K562 (cell line): ENCODE measurements at regions not wholly inside any gene's neighbourhood (a gene's known extent, or its start where the extent isn't known, plus 50 kb on each side); places are given as distances from the start of the nearest gene placed in this dataset.
A peak's percentile ranks its signal among the peaks of the same experiment; 100 is the strongest.

Experiments used
- CBFB ChIP-seq: sonication (generic); formaldehyde crosslinking; IDR thresholded peaks from 2 replicates; pipeline ENCODE4 v1.4.0; 2020; ENCODE audit warnings: mild to moderate bottlenecking, missing genetic modification reagents
- MYC ChIP-seq, 2 experiments: fragments of 250-450 bp in 1 of 2; sonication (Bioruptor Pico) in 1 of 2; IDR thresholded peaks; 2 replicates each; pipeline versions ENCODE4 v1.5.1 to v1.6.1; 2012 to 2021; ENCODE audit warnings: low read depth in 2 of 2, borderline replicate concordance in 1 of 2, improper control_type of control experiment in 1 of 2, low read length in 1 of 2, mild to moderate bottlenecking in 1 of 2, moderate library complexity in 1 of 2
- OTX1 ChIP-seq: fragments of 450-650 bp; formaldehyde crosslinking; IDR thresholded peaks from 2 replicates; pipeline ENCODE4 v1.4.0; 2022; ENCODE audit warnings: mild to moderate bottlenecking
- TEAD2 ChIP-seq: fragments of 450-650 bp; IDR thresholded peaks from 2 replicates; pipeline ENCODE4 v1.6.1; 2016; ENCODE audit warnings: missing genetic modification characterization, control low read depth, missing compliant biosample characterization
- XRCC5 ChIP-seq: fragments of 200-400 bp; formaldehyde crosslinking; IDR thresholded peaks from 2 replicates; pipeline ENCODE4 v1.6.1; 2017; ENCODE audit warnings: low read depth, mild to moderate bottlenecking, low read length
- TF ChIP-seq, protein P1 (sequence below), 2 experiments: fragments of 450-650 bp in 1 of 2; sonication (generic) in 1 of 2; formaldehyde crosslinking in 1 of 2; IDR thresholded peaks; 2 replicates each; pipeline versions ENCODE4 v1.7.1 to v1.9.0; 2016 to 2022; ENCODE audit warnings: inconsistent platforms in 1 of 2, mild to moderate bottlenecking in 1 of 2, missing genetic modification reagents in 1 of 2
- TF ChIP-seq, protein P2 (sequence below): fragments of 150-350 bp; IDR thresholded peaks from 2 replicates; pipeline ENCODE4 v1.6.1; 2014; ENCODE audit warnings: low read depth, mild to moderate bottlenecking, low read length, borderline replicate concordance
- TF ChIP-seq, protein P3 (sequence below): fragments of 450-650 bp; IDR thresholded peaks from 2 replicates; pipeline ENCODE4 v1.6.1; 2014; ENCODE audit warnings: low read depth, mild to moderate bottlenecking, moderate library complexity, borderline replicate concordance
- TF ChIP-seq, protein P4 (sequence below): fragments of 450-650 bp; formaldehyde crosslinking; IDR thresholded peaks from 2 replicates; pipeline ENCODE4 v1.4.0; 2020; ENCODE audit warnings: mild to moderate bottlenecking, mixed read lengths

DNA sequence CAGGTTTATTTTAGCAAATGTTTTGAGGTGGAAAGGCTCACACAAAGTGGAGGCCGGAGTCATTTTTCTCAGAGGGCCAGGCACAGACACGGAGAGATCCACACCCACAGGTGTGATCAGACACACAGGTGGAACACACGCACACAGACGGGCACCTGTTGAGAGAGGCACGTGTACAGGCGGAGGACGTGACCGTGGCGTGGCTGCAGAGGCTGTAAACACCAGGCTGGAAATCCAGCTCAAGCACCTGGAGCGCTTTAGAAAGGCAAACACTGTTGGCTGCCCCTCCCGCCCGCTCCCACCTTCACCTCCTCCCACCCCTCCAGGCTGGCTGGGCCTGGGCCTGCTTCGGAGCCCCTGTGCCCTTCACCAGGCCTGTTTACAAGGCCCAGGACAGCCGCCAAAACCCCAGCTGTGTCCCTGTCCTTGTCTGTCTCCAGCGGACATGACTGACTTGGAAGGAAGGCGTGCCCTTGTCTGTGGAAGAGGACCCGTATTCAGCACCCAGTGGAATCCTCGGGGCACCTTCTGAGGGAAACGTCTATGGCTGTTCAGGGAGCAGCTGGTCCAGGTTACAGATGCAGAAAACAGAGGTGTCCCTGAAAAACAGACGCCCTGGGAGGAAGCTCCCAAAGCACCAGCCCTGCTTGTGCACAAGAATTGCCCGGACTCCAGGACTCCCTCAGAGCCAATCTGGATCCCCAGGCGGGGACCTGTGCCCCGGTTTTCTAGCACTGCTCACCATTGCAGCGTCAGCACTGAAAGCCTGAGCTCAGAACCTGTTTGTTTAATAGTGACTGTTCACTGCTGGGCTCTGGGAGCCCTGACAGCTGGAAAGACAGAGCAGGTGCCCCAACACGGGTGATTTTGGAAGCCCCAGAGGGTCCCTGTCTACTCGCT lies 134.3 kb upstream of the HAAO start (continued):
- TF ChIP-seq, protein P1, sequence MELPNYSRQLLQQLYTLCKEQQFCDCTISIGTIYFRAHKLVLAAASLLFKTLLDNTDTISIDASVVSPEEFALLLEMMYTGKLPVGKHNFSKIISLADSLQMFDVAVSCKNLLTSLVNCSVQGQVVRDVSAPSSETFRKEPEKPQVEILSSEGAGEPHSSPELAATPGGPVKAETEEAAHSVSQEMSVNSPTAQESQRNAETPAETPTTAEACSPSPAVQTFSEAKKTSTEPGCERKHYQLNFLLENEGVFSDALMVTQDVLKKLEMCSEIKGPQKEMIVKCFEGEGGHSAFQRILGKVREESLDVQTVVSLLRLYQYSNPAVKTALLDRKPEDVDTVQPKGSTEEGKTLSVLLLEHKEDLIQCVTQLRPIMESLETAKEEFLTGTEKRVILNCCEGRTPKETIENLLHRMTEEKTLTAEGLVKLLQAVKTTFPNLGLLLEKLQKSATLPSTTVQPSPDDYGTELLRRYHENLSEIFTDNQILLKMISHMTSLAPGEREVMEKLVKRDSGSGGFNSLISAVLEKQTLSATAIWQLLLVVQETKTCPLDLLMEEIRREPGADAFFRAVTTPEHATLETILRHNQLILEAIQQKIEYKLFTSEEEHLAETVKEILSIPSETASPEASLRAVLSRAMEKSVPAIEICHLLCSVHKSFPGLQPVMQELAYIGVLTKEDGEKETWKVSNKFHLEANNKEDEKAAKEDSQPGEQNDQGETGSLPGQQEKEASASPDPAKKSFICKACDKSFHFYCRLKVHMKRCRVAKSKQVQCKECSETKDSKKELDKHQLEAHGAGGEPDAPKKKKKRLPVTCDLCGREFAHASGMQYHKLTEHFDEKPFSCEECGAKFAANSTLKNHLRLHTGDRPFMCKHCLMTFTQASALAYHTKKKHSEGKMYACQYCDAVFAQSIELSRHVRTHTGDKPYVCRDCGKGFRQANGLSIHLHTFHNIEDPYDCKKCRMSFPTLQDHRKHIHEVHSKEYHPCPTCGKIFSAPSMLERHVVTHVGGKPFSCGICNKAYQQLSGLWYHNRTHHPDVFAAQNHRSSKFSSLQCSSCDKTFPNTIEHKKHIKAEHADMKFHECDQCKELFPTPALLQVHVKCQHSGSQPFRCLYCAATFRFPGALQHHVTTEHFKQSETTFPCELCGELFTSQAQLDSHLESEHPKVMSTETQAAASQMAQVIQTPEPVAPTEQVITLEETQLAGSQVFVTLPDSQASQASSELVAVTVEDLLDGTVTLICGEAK (IDR thresholded peaks at IDR 0.05), result no peak
- TF ChIP-seq, protein P1 (CRISPR knock-in tag; IDR thresholded peaks at IDR 0.05), result no peak
- TF ChIP-seq TEAD2 (tag), result no peak
- TF ChIP-seq, protein P2, sequence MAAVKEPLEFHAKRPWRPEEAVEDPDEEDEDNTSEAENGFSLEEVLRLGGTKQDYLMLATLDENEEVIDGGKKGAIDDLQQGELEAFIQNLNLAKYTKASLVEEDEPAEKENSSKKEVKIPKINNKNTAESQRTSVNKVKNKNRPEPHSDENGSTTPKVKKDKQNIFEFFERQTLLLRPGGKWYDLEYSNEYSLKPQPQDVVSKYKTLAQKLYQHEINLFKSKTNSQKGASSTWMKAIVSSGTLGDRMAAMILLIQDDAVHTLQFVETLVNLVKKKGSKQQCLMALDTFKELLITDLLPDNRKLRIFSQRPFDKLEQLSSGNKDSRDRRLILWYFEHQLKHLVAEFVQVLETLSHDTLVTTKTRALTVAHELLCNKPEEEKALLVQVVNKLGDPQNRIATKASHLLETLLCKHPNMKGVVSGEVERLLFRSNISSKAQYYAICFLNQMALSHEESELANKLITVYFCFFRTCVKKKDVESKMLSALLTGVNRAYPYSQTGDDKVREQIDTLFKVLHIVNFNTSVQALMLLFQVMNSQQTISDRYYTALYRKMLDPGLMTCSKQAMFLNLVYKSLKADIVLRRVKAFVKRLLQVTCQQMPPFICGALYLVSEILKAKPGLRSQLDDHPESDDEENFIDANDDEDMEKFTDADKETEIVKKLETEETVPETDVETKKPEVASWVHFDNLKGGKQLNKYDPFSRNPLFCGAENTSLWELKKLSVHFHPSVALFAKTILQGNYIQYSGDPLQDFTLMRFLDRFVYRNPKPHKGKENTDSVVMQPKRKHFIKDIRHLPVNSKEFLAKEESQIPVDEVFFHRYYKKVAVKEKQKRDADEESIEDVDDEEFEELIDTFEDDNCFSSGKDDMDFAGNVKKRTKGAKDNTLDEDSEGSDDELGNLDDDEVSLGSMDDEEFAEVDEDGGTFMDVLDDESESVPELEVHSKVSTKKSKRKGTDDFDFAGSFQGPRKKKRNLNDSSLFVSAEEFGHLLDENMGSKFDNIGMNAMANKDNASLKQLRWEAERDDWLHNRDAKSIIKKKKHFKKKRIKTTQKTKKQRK, result no peak
- TF ChIP-seq OTX1 (CRISPR knock-in tag), result no peak
- TF ChIP-seq, protein P3, sequence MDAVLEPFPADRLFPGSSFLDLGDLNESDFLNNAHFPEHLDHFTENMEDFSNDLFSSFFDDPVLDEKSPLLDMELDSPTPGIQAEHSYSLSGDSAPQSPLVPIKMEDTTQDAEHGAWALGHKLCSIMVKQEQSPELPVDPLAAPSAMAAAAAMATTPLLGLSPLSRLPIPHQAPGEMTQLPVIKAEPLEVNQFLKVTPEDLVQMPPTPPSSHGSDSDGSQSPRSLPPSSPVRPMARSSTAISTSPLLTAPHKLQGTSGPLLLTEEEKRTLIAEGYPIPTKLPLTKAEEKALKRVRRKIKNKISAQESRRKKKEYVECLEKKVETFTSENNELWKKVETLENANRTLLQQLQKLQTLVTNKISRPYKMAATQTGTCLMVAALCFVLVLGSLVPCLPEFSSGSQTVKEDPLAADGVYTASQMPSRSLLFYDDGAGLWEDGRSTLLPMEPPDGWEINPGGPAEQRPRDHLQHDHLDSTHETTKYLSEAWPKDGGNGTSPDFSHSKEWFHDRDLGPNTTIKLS, result no peak
- TF ChIP-seq MYC (IDR thresholded peaks at IDR 0.05; ENCODE audit: low read depth, low read length), result no peak
- TF ChIP-seq MYC (CRISPR knock-in tag; IDR thresholded peaks at IDR 0.05; ENCODE audit: borderline replicate concordance, low read depth), result peak; percentile 60; the same call in 1 of the 2 replicates
- no peak for TF ChIP-seq CBFB (CRISPR knock-in tag)
- no peak for TF ChIP-seq XRCC5
- TF ChIP-seq, protein P4, sequence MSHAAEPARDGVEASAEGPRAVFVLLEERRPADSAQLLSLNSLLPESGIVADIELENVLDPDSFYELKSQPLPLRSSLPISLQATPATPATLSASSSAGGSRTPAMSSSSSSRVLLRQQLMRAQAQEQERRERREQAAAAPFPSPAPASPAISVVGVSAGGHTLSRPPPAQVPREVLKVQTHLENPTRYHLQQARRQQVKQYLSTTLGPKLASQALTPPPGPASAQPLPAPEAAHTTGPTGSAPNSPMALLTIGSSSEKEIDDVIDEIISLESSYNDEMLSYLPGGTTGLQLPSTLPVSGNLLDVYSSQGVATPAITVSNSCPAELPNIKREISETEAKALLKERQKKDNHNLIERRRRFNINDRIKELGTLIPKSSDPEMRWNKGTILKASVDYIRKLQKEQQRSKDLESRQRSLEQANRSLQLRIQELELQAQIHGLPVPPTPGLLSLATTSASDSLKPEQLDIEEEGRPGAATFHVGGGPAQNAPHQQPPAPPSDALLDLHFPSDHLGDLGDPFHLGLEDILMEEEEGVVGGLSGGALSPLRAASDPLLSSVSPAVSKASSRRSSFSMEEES (CRISPR knock-in tag), result no peak
